Activated T-helper 17 cell treated with anti-CD3 and anti-CD28 coated beads, Interleukin-2, amount 50 U/mL, for 72 hours (primary cell): ENCODE measurements at regions not wholly inside any gene's neighbourhood (a gene's known extent, or its start where the extent isn't known, plus 50 kb on each side); places are given as distances from the start of the nearest gene placed in this dataset.
A peak's percentile ranks its signal among the peaks of the same experiment; 100 is the strongest.

Experiments used
- ATAC-seq: fragments of 150-1000 bp; cut with Tn5 transposase; replicated peaks from 2 replicates; pipeline ENCODE4 v1.10.0; 2021; ENCODE audit warnings: mild to moderate bottlenecking, moderate library complexity
- H3K27ac Mint-ChIP-seq: one replicate; pipeline ENCODE4 v1.8.0; 2022; ENCODE audit warnings: mixed read lengths
- H3K27me3 Mint-ChIP-seq: one replicate; pipeline ENCODE4 v1.8.0; 2022; ENCODE audit warnings: mixed read lengths
- H3K36me3 Mint-ChIP-seq: one replicate; pipeline ENCODE4 v1.8.0; 2022; ENCODE audit warnings: low read depth, mild to moderate bottlenecking, mixed read lengths
- H3K4me1 Mint-ChIP-seq: one replicate; pipeline ENCODE4 v1.8.0; 2022; ENCODE audit warnings: mixed read lengths
- H3K4me3 Mint-ChIP-seq: one replicate; pipeline ENCODE4 v1.8.0; 2022; ENCODE audit warnings: mild to moderate bottlenecking, mixed read lengths
- H3K9me3 Mint-ChIP-seq: one replicate; pipeline ENCODE4 v1.8.0; 2022; ENCODE audit warnings: mixed read lengths

- no peak for ATAC-seq
- no peak overlapping the region for H3K4me3 Mint-ChIP-seq
- no peaks in the 10 kb centered on the region for H3K9me3 Mint-ChIP-seq
- H3K27ac Mint-ChIP-seq = no peak overlapping the region
- H3K36me3 Mint-ChIP-seq = no peaks in the 10 kb centered on the region
- H3K4me1 Mint-ChIP-seq = no peaks in the 10 kb centered on the region
- H3K27me3 Mint-ChIP-seq = no peaks in the 10 kb centered on the region
Measured at GRCh38 chr7:85479918-85480643, 293.2 kb upstream of the SEMA3D start.

- no peaks in the 10 kb centered on the region for H3K36me3 Mint-ChIP-seq
- no peak overlapping the region for H3K4me3 Mint-ChIP-seq
- no peak overlapping the region for H3K27ac Mint-ChIP-seq
- no peaks in the 10 kb centered on the region for H3K4me1 Mint-ChIP-seq
- no peak for ATAC-seq
- no peaks in the 10 kb centered on the region for H3K27me3 Mint-ChIP-seq
- H3K9me3 Mint-ChIP-seq = no peaks in the 10 kb centered on the region
Measured at GRCh38 chr7:85478530-85478929, 291.7 kb upstream of the SEMA3D start.

GRCh38 chr7:85475476-85475875 is 288.6 kb upstream of the SEMA3D start:
- H3K4me3 Mint-ChIP-seq = no peak overlapping the region
- no peak overlapping the region for H3K27ac Mint-ChIP-seq
- no peaks in the 10 kb centered on the region for H3K36me3 Mint-ChIP-seq
- peaks cover 4% of the 10 kb centered on the region for H3K9me3 Mint-ChIP-seq
- no peaks in the 10 kb centered on the region for H3K4me1 Mint-ChIP-seq
- no peak for ATAC-seq
- H3K27me3 Mint-ChIP-seq = no peaks in the 10 kb centered on the region

- H3K9me3 Mint-ChIP-seq = peaks cover 4% of the 10 kb centered on the region
- no peaks in the 10 kb centered on the region for H3K4me1 Mint-ChIP-seq
- no peak overlapping the region for H3K4me3 Mint-ChIP-seq
- no peak overlapping the region for H3K27ac Mint-ChIP-seq
- no peaks in the 10 kb centered on the region for H3K36me3 Mint-ChIP-seq
- no peaks in the 10 kb centered on the region for H3K27me3 Mint-ChIP-seq
- no peak for ATAC-seq
Measured at GRCh38 chr7:85475071-85475470, 288.2 kb upstream of the SEMA3D start.

- no peaks in the 10 kb centered on the region for H3K27me3 Mint-ChIP-seq
- ATAC-seq = no peak
- H3K4me1 Mint-ChIP-seq = no peaks in the 10 kb centered on the region
- H3K36me3 Mint-ChIP-seq = no peaks in the 10 kb centered on the region
- peaks cover 4% of the 10 kb centered on the region for H3K9me3 Mint-ChIP-seq
- H3K4me3 Mint-ChIP-seq = no peak overlapping the region
- H3K27ac Mint-ChIP-seq = no peak overlapping the region
Measured at GRCh38 chr7:85474234-85474633, 287.4 kb upstream of the SEMA3D start.

- peak; percentile 53 for ATAC-seq
- Mint-ChIP-seq H3K4me1 (no peaks in the 10 kb centered on the region), H3K4me3 (no peak overlapping the region), H3K9me3 (peaks cover 8% of the 10 kb centered on the region), H3K27ac (peak overlapping the region; percentile 42), H3K27me3 (no peaks in the 10 kb centered on the region), H3K36me3 (no peaks in the 10 kb centered on the region)
Measured at GRCh38 chr7:85471740-85472139, 284.9 kb upstream of the SEMA3D start.

- Mint-ChIP-seq H3K4me1 (no peaks in the 10 kb centered on the region), H3K36me3 (no peaks in the 10 kb centered on the region), H3K27me3 (no peaks in the 10 kb centered on the region), H3K27ac (no peak overlapping the region), H3K4me3 (no peak overlapping the region), H3K9me3 (peaks cover 8% of the 10 kb centered on the region)
- ATAC-seq = no peak
Measured at GRCh38 chr7:85471307-85471706, 284.5 kb upstream of the SEMA3D start.

- H3K4me1 Mint-ChIP-seq = no peaks in the 10 kb centered on the region
- no peak overlapping the region for H3K27ac Mint-ChIP-seq
- ATAC-seq = no peak
Measured at GRCh38 chr7:85469446-85470010, 282.7 kb upstream of the SEMA3D start.

GRCh38 chr7:85464042-85464651 is 277.3 kb upstream of the SEMA3D start:
- H3K4me1 Mint-ChIP-seq = no peaks in the 10 kb centered on the region
- no peak overlapping the region for H3K4me3 Mint-ChIP-seq
- H3K36me3 Mint-ChIP-seq = no peaks in the 10 kb centered on the region
- no peak for ATAC-seq
- no peak overlapping the region for H3K27ac Mint-ChIP-seq
- peaks cover 4% of the 10 kb centered on the region for H3K9me3 Mint-ChIP-seq
- H3K27me3 Mint-ChIP-seq = no peaks in the 10 kb centered on the region

More at GRCh38 chr7:85469446-85470010, 282.7 kb upstream of the SEMA3D start:
- Mint-ChIP-seq H3K9me3 (peaks cover 8% of the 10 kb centered on the region), H3K27me3 (no peaks in the 10 kb centered on the region), H3K4me3 (no peak overlapping the region), H3K36me3 (no peaks in the 10 kb centered on the region)

GRCh38 chr7:85462671-85463070 is 275.8 kb upstream of the SEMA3D start:
- Mint-ChIP-seq H3K27me3 (no peaks in the 10 kb centered on the region), H3K9me3 (peaks cover 2% of the 10 kb centered on the region), H3K27ac (no peak overlapping the region), H3K4me3 (no peak overlapping the region), H3K36me3 (no peaks in the 10 kb centered on the region), H3K4me1 (no peaks in the 10 kb centered on the region)
- no peak for ATAC-seq

- Mint-ChIP-seq H3K27me3 (no peaks in the 10 kb centered on the region), H3K4me1 (no peaks in the 10 kb centered on the region), H3K36me3 (no peaks in the 10 kb centered on the region), H3K9me3 (no peaks in the 10 kb centered on the region), H3K4me3 (no peak overlapping the region), H3K27ac (no peak overlapping the region)
- ATAC-seq = no peak
Measured at GRCh38 chr7:85457911-85458310, 271.1 kb upstream of the SEMA3D start.

GRCh38 chr7:85456254-85456653 is 269.4 kb upstream of the SEMA3D start:
- Mint-ChIP-seq H3K4me3 (no peak overlapping the region), H3K36me3 (no peaks in the 10 kb centered on the region), H3K9me3 (peaks cover under 1% of the 10 kb centered on the region), H3K4me1 (no peaks in the 10 kb centered on the region), H3K27me3 (no peaks in the 10 kb centered on the region), H3K27ac (no peak overlapping the region)
- ATAC-seq = no peak

- Mint-ChIP-seq H3K27ac (no peak overlapping the region), H3K4me1 (no peaks in the 10 kb centered on the region), H3K27me3 (no peaks in the 10 kb centered on the region), H3K4me3 (no peak overlapping the region), H3K36me3 (no peaks in the 10 kb centered on the region), H3K9me3 (peaks cover 10% of the 10 kb centered on the region)
- ATAC-seq = no peak
Measured at GRCh38 chr7:85454904-85455303, 268.0 kb upstream of the SEMA3D start.

GRCh38 chr7:85452674-85453073 is 265.8 kb upstream of the SEMA3D start:
- no peak overlapping the region for H3K4me3 Mint-ChIP-seq
- peaks cover 10% of the 10 kb centered on the region for H3K9me3 Mint-ChIP-seq
- no peaks in the 10 kb centered on the region for H3K4me1 Mint-ChIP-seq
- no peaks in the 10 kb centered on the region for H3K36me3 Mint-ChIP-seq
- ATAC-seq = no peak
- H3K27ac Mint-ChIP-seq = no peak overlapping the region
- no peaks in the 10 kb centered on the region for H3K27me3 Mint-ChIP-seq

GRCh38 chr7:85449478-85449877 is 262.6 kb upstream of the SEMA3D start:
- Mint-ChIP-seq H3K4me3 (no peak overlapping the region), H3K27ac (no peak overlapping the region), H3K36me3 (no peaks in the 10 kb centered on the region), H3K9me3 (peaks cover 14% of the 10 kb centered on the region), H3K4me1 (no peaks in the 10 kb centered on the region), H3K27me3 (no peaks in the 10 kb centered on the region)
- ATAC-seq = no peak
